NCI-H187 (cell line): ENCODE measurements at regions not wholly inside any gene's neighbourhood (a gene's known extent, or its start where the extent isn't known, plus 50 kb on each side); places are given as distances from the start of the nearest gene placed in this dataset.

Experiments used
- DNase-seq, 2 experiments: peaks; one replicate each; lab custom pipeline; 2025; lab: John Stamatoyannopoulos, UW

GRCh38 chr2:67625178-67625577, 228.0 kb downstream of the ETAA1 start:
- no peak for DNase-seq

- DNase-seq, result no peak
Observed at GRCh38 chr2:67625690-67626475, 228.8 kb downstream of the ETAA1 start.

GRCh38 chr2:67626656-67627055, 229.5 kb downstream of the ETAA1 start:
- DNase-seq, result no peak

DNA sequence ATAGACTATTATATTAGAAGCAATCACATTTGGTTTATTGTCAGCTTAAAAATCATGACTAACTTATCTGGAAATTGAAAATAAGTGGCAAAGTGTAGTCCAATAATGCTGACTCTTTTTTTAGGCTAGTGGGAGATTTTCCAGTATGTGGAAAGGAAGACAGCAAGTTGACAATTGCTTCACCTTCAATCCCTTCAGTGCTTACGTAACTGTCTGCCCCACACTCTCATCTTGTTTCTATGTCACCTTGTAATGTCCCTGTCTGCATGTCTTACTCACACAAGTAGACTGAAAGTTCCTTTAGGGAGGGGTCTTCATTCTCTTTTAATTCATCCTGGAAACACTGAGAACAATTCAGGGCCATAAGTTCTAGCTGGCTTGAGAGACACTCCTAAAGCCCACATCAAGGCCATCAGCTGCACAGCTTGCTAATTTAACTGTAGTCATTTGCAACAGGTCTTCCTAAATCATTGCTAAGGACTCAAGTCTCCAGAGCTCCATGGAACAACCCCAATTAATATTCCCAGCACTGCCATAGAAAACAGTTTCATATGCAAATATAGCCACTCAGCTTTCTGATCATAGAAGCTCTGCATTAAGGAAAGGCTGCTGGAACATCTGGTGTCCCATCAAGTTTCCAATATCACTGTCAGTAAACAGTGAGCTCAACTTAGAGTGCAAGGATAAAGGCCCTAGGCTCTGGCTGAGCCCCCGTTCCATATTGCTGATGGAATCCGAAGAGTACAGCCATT, 230.5 kb downstream of the ETAA1 start:
- DNase-seq, result no peak

GRCh38 chr2:67628892-67629291, 231.8 kb downstream of the ETAA1 start:
- DNase-seq, result no peak

- no peak for DNase-seq
Observed at GRCh38 chr2:67631483-67631882, 234.3 kb downstream of the ETAA1 start.

DNA sequence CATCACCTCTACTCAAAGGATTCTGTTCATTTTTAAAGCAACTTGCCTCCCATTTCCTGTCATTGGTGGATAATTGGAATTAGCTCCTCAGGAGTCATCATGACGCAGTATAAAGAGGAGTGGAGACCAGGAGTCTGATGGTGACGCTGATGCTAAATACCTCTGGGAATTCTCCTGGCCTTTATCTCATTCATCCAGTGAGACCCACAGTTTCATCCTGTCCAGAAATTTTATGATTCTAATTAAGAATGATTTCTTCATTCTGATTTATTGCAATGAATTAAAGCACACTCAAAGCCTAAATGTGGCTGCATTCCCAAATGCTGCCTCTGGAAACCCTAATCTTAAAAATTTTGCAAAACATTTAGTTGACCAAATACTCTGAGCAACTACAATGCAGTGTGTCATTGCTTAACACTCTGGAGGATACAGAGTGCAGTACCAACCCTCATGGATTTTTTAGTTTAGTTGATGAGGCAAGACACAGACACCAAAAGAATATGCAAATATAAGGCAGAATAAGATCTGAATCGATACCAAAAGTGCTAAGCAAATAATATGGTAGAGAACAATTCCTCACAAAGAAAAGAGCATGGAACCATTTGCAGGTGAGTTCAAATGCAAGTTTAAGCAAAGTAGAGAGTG, 236.2 kb downstream of the ETAA1 start:
- no peak for DNase-seq

- no peak for DNase-seq
Observed at GRCh38 chr2:67638146-67638545, 241.0 kb downstream of the ETAA1 start.

GRCh38 chr2:67641312-67642045, 244.3 kb downstream of the ETAA1 start:
- no peak for DNase-seq

DNA sequence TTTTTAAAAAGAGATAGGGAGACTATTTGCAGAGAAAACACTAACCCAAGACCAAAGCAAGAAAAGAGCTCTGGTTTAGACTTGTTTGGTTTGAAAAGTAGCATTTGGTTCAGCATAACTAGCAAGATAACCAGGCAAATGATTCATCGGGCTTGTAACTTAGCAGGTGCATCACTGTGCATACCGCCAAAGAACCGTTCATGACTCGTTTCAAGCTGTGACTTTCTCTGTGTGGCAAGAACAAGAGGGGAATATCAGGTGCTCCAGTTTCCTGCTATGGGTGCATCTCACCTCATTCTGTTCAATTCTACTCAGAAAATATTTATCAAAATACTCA, 244.9 kb downstream of the ETAA1 start:
- no peak for DNase-seq

DNA sequence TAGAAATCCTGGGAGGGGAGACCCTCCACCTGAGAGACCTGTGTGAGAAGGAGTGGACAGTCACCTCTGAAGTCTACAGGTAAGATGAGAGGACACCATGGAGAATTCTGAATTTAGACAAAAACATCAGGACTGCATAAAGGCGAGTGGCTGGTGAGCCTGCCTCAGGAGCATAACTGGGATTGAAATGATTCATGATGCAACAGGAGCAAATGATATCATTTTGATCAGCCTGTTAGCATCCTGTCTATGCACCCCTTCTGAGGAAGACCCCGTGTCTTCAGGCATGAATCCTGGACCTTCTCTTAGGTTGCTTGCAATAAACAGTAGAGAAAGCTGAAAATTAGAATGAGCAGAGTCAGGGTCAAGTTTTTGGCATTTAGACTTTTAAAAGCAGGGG, 245.8 kb downstream of the ETAA1 start:
- DNase-seq, result no peak

DNA sequence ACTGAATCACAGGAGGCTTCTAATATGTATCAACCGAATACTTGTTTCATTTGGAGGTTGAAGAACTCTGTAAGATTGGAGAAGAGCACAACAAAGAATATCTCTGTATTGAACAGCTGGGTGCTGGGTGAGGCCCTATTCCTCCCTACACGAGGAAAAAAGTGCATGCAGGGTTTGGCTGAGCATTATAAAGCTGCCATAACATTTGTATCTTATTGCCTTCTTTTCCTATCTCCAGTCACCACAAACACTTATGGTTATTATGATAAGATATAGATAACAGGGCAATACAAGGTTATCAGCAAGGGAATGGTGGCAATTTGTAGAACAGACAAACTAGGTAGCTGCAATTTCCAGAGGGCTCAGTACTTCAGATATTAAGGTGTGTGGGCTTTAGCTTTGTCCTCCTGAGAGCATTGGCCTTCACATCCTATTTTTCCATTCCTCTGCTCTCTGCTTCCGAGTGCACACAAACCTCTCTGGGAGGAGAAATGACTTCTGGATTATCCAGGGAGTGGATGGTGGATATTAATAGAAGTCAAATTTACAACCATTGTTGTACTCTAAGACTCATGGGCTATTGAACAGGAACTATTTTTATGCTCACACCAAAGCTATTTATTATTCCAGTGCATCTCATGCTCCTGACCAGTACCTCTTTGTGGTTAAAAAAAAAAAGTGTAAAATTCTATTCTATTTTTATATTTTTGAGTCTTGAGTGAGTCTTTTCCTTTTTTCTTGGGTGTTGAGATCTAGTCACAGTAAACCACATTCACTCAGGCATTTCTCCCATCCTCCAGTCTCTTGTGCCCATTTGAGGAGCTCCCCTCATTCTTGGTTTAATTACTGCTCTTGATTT, 248.4 kb downstream of the ETAA1 start:
- no peak for DNase-seq

DNA sequence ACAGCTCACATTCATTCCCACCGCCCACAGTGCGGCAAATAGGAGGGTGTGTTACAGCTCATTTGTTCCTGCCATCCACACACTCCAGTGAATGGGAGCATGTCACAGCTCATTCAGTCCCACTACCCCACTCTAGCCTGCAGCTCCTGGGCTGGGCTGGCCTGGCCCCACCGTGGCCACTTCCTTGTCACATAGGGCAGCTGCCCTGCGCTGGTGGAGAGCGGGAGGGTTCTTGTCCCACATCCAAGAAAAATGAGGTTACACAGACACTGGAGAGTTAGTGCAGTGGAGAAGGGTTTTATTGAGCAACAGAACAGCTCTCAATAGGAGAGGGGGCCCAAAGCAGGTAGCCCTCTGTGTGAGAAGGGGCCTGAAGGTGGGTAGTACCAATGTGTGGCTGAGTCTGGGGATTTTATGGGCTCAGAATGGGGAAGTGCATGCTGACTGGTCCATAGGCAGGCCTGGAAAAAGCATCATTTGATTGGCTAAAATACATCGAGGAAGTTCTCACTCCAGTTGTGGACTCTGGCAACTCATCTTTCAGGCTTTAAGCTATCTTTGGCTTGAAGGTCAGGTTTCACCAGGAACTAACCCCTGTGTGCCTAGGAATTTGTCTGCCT, 249.7 kb downstream of the ETAA1 start:
- no peak for DNase-seq

DNA sequence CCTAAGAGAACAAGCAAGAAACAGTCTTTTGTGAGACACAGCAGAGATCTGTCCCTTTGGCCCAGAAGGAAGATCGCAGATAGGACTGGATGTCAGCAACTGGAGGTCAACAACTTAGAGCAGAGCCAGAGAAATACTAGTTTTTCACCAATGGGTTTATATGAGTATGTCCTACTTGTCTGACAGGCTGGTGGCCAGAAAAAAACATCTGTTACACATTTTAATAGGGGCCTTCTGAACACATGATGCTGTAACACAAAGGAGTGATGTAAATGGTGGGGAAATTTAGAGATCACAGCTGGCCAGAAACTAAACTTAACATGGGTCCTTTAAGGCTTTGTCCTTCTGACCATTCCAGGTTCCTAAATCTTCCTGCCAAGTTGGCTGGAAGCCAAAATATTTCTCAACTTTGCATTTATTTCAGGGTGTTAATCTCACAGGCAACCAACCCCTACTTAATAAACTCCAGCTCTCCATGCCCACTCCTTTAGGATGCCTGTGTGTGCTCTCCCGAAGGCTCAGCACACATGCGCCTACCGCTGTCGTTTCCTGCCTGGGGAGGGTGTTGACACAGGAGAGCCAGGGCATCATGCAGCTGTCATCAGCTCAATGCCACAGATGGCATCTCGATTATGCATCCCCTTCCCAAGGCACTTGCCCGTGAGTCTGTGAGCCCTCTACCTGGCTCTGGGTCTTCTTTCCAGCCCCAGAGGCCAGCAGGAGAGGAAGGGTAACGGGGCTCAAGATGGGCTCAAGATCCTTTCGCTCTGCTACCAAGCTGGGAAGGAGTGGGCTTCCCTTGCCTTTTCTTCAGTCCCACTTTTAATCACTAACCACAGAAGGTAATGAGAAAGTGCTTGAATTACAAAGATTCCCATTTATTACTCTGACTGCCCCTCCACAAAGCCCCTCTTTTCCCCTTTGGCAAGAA, 252.5 kb downstream of the ETAA1 start:
- DNase-seq, result no peak

DNA sequence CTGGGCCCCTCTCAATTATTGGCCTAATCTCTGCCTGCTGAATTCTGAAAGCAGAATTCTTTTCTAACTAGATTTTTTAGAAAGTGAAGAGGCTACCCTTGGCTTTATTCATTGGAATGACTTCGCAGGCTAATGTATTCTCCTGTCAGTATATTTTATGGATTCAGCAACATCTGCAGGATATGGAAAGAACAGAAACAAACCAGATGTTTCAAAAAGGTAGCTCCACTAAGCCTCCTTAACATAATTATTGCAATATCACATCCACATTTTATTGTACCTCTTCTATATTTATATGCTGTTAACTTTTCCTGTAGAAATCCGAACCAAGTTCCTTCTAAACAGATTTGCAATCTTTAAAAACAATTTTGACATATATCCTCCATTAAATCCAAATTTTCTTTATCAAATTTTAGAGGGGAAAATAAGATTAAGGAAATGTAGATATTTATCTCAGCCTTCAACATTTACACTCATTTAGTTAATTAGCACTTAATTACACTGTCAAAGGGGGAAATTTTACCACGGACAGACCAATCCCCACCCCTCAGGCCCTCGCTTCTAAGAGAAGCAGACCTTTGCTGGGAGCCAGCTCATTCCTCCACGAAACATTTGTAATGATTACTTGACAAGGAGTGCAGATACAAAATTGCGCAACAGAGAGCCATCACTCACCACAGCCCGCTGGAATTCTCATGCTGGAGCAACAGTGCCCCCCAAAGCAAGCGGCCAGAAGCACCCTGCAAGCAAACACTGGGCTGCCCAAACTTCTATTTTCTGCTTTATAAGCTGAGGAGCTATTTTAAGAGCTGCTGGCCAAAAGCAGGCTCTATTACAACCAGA, 253.4 kb downstream of the ETAA1 start:
- peak in 1 of 2 experiments; percentile 25 for DNase-seq

DNA sequence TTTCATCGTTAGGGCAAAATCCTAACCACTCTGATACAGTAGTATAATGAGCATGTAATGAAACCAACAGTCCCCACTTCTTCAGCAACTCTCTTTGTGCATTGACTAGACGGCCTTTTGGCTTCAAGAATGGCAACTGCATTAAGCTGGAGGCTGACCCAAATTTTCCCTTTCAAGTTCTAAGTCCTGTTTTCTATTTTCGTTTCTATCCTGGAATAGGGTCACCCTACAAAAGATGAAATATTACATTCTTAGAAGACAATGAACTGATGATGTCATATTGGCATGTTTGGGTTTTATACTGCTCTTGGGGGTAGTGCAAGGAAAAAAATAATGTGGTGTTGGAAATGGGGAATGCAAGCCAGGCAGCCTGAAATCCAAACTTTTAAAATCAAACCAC, 254.4 kb downstream of the ETAA1 start:
- DNase-seq, result no peak

DNA sequence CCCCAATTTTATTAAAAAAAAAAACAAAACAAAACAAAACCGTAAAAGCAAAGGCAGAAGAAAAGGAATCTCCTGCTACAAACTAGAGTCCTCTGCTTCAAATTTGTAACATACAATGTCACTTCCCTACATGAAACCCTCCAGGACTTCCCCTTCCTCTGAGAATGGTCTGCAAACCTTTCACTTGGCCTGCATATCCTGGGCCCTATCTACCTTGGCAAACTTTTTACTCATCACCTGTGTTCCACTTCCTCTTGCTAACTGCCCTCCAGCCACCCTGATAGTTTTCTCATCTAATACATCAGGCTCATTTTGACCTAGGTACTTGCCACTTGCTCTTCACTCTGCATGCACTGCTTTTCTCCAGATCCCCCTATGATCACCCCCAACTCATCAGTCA, 255.5 kb downstream of the ETAA1 start:
- no peak for DNase-seq

DNA sequence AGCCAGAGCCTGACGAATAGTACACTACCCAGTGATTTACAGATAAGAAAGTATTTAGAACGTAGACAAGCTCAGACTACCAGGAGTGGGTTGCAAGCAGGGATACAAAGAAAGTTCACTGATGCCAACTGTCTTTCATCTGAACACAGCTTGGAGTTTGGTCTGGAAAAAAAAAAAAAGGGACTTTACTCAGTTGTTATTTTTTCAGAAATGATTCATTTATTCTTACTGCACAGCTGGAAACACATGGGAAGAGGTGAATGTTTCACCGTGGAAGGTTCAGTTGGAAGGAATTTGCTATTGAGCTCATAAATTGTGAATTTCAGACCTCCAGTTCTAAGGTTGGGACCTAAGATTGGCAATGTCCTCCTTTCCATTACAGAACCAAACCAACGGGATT, 259.7 kb downstream of the ETAA1 start:
- no peak for DNase-seq

- DNase-seq, result no peak
Observed at GRCh38 chr2:67658820-67659219, 261.7 kb downstream of the ETAA1 start.
